ENCODE measurements at regions not wholly inside any gene's neighbourhood (a gene's known extent, or its start where the extent isn't known, plus 50 kb on each side); places are given as distances from the start of the nearest gene placed in this dataset.
A peak's percentile ranks its signal among the peaks of the same experiment; 100 is the strongest.

GRCh38 chr15:97027772-97028171 lies 697.3 kb downstream of the NR2F2 start:
- DNase-seq, result no peak

- DNase-seq, result no peak
Observed at GRCh38 chr15:97030251-97030650, 699.8 kb downstream of the NR2F2 start.

- no peak for DNase-seq
Observed at GRCh38 chr15:97036301-97036700, 705.8 kb downstream of the NR2F2 start.

GRCh38 chr15:97037080-97037479 lies 706.6 kb downstream of the NR2F2 start:
- DNase-seq, result no peak

- no peak for DNase-seq
Observed at GRCh38 chr15:97045666-97046421, 715.3 kb downstream of the NR2F2 start.

- DNase-seq, result no peak
Observed at GRCh38 chr15:97052513-97052912, 722.0 kb downstream of the NR2F2 start.

- no peak for DNase-seq
Observed at GRCh38 chr15:97053635-97054034, 723.1 kb downstream of the NR2F2 start.

GRCh38 chr15:97057503-97057902 lies 727.0 kb downstream of the NR2F2 start:
- no peak for DNase-seq

GRCh38 chr15:97059281-97059680 lies 728.8 kb downstream of the NR2F2 start:
- no peak for DNase-seq

- no peak for DNase-seq
Observed at GRCh38 chr15:97061392-97061791, 730.9 kb downstream of the NR2F2 start.

GRCh38 chr15:97071668-97072067 lies 741.2 kb downstream of the NR2F2 start:
- DNase-seq, result no peak

- DNase-seq, result peak; percentile 38
Observed at GRCh38 chr15:97072545-97072944, 742.0 kb downstream of the NR2F2 start.

- DNase-seq, result no peak
Observed at GRCh38 chr15:97076011-97076410, 745.5 kb downstream of the NR2F2 start.

GRCh38 chr15:97077975-97078374 lies 747.5 kb downstream of the NR2F2 start:
- no peak for DNase-seq

GRCh38 chr15:97078591-97078990 lies 748.1 kb downstream of the NR2F2 start:
- peak; percentile 42 for DNase-seq

GRCh38 chr15:97081666-97082226 lies 751.2 kb downstream of the NR2F2 start:
- no peak for DNase-seq

- peak; percentile 82 for DNase-seq
Observed at GRCh38 chr15:97082830-97083229, 752.3 kb downstream of the NR2F2 start.

GRCh38 chr15:97084650-97085049 lies 754.1 kb downstream of the NR2F2 start:
- DNase-seq, result no peak

GRCh38 chr15:97085731-97086130 lies 755.2 kb downstream of the NR2F2 start:
- no peak for DNase-seq

- DNase-seq, result no peak
Observed at GRCh38 chr15:97087006-97087741, 756.7 kb downstream of the NR2F2 start.

GRCh38 chr15:97091093-97091492 lies 760.6 kb downstream of the NR2F2 start:
- no peak for DNase-seq

GRCh38 chr15:97092656-97093055 lies 762.2 kb downstream of the NR2F2 start:
- no peak for DNase-seq

GRCh38 chr15:97096303-97096835 lies 765.9 kb downstream of the NR2F2 start:
- no peak for DNase-seq
